ENCODE measurements at regions not wholly inside any gene's neighbourhood (a gene's known extent, or its start where the extent isn't known, plus 50 kb on each side); places are given as distances from the start of the nearest gene placed in this dataset.
"Not testable (repeated sequence)": the region's sequence is repeated elsewhere in the genome, so short reads cannot be mapped to it uniquely, and the experiment has no call there.

- not testable (repeated sequence) for H2BK5ac ChIP-seq (ENCODE audit: low read depth, low read length, poor library complexity, severe bottlenecking); H2AK5ac ChIP-seq (ENCODE audit: low read length, severe bottlenecking); H2BK120ac ChIP-seq (ENCODE audit: low read depth, low read length); H2BK15ac ChIP-seq (ENCODE audit: low read depth, poor library complexity, severe bottlenecking); H3K4me1 ChIP-seq (ENCODE audit: control insufficient read depth, insufficient read depth, low read depth, low read length); H3K9ac ChIP-seq (ENCODE audit: low read length); H2AFZ ChIP-seq (ENCODE audit: low read depth, low read length); H3K4me3 ChIP-seq (ENCODE audit: insufficient read depth in 1 of 2, low read depth in 1 of 2, low read length in 2 of 2); H3K23ac ChIP-seq (ENCODE audit: low read length in 2 of 2); H4K91ac ChIP-seq (ENCODE audit: low read length); H3K18ac ChIP-seq (ENCODE audit: low read depth in 1 of 2, low read length in 2 of 2); H3K79me1 ChIP-seq (replicated peaks; ENCODE audit: low read length, poor library complexity, severe bottlenecking); H3K36me3 ChIP-seq (ENCODE audit: control insufficient read depth in 1 of 2, insufficient read depth in 2 of 2, low read depth in 1 of 2, low read length in 2 of 2); H3K14ac ChIP-seq (ENCODE audit: low read length in 2 of 2); H3K27me3 ChIP-seq (ENCODE audit: control insufficient read depth in 1 of 2, insufficient read depth in 1 of 2, low read length in 2 of 2); H2BK12ac ChIP-seq (ENCODE audit: low read length in 2 of 2); H3K27ac ChIP-seq (ENCODE audit: low read length, poor library complexity, severe bottlenecking); H4K8ac ChIP-seq (ENCODE audit: low read length); H3K4me2 ChIP-seq (ENCODE audit: low read length, poor library complexity, severe bottlenecking); H3K9me3 ChIP-seq (ENCODE audit: control insufficient read depth, low read length); H3K4ac ChIP-seq (ENCODE audit: low read depth in 1 of 2, low read length in 2 of 2); DNase-seq
- 40% methylated on average over 1 of the region's 5 CpGs for WGBS
Measured at GRCh38 chr3:82586002-82586401, 824.6 kb upstream of the GBE1 start.

- H2BK15ac ChIP-seq (ENCODE audit: low read depth, poor library complexity, severe bottlenecking); DNase-seq; H3K9me3 ChIP-seq (ENCODE audit: control insufficient read depth, low read length); H4K91ac ChIP-seq (ENCODE audit: low read length); H3K4me2 ChIP-seq (ENCODE audit: low read length, poor library complexity, severe bottlenecking); H3K23ac ChIP-seq (ENCODE audit: low read length in 2 of 2); H2BK5ac ChIP-seq (ENCODE audit: low read depth, low read length, poor library complexity, severe bottlenecking); H3K9ac ChIP-seq (ENCODE audit: low read length); H3K4me3 ChIP-seq (ENCODE audit: insufficient read depth in 1 of 2, low read depth in 1 of 2, low read length in 2 of 2); H3K27ac ChIP-seq (ENCODE audit: low read length, poor library complexity, severe bottlenecking); H3K36me3 ChIP-seq (ENCODE audit: control insufficient read depth in 1 of 2, insufficient read depth in 2 of 2, low read depth in 1 of 2, low read length in 2 of 2); H4K8ac ChIP-seq (ENCODE audit: low read length); H3K4ac ChIP-seq (ENCODE audit: low read depth in 1 of 2, low read length in 2 of 2); H3K14ac ChIP-seq (ENCODE audit: low read length in 2 of 2); H3K18ac ChIP-seq (ENCODE audit: low read depth in 1 of 2, low read length in 2 of 2); H2BK120ac ChIP-seq (ENCODE audit: low read depth, low read length); H3K27me3 ChIP-seq (ENCODE audit: control insufficient read depth in 1 of 2, insufficient read depth in 1 of 2, low read length in 2 of 2); H3K4me1 ChIP-seq (ENCODE audit: control insufficient read depth, insufficient read depth, low read depth, low read length); H2BK12ac ChIP-seq (ENCODE audit: low read length in 2 of 2); H3K79me1 ChIP-seq (replicated peaks; ENCODE audit: low read length, poor library complexity, severe bottlenecking); H2AK5ac ChIP-seq (ENCODE audit: low read length, severe bottlenecking); H2AFZ ChIP-seq (ENCODE audit: low read depth, low read length): not testable (repeated sequence)
- 79% methylated on average over 1 of the region's 2 CpGs for WGBS
Measured at GRCh38 chr3:82585591-82585990, 824.1 kb upstream of the GBE1 start.

- not testable (repeated sequence) for H2BK15ac ChIP-seq (ENCODE audit: low read depth, poor library complexity, severe bottlenecking); H3K4me1 ChIP-seq (ENCODE audit: control insufficient read depth, insufficient read depth, low read depth, low read length); H2BK5ac ChIP-seq (ENCODE audit: low read depth, low read length, poor library complexity, severe bottlenecking); H3K9ac ChIP-seq (ENCODE audit: low read length); H3K27ac ChIP-seq (ENCODE audit: low read length, poor library complexity, severe bottlenecking); DNase-seq; H3K36me3 ChIP-seq (ENCODE audit: control insufficient read depth in 1 of 2, insufficient read depth in 2 of 2, low read depth in 1 of 2, low read length in 2 of 2); H2AK5ac ChIP-seq (ENCODE audit: low read length, severe bottlenecking); H3K79me1 ChIP-seq (replicated peaks; ENCODE audit: low read length, poor library complexity, severe bottlenecking); H3K9me3 ChIP-seq (ENCODE audit: control insufficient read depth, low read length); H3K18ac ChIP-seq (ENCODE audit: low read depth in 1 of 2, low read length in 2 of 2); H2BK120ac ChIP-seq (ENCODE audit: low read depth, low read length); H3K14ac ChIP-seq (ENCODE audit: low read length in 2 of 2); H4K91ac ChIP-seq (ENCODE audit: low read length); H2BK12ac ChIP-seq (ENCODE audit: low read length in 2 of 2); H3K23ac ChIP-seq (ENCODE audit: low read length in 2 of 2); H3K27me3 ChIP-seq (ENCODE audit: control insufficient read depth in 1 of 2, insufficient read depth in 1 of 2, low read length in 2 of 2); H4K8ac ChIP-seq (ENCODE audit: low read length); H3K4me3 ChIP-seq (ENCODE audit: insufficient read depth in 1 of 2, low read depth in 1 of 2, low read length in 2 of 2); H3K4me2 ChIP-seq (ENCODE audit: low read length, poor library complexity, severe bottlenecking); H2AFZ ChIP-seq (ENCODE audit: low read depth, low read length); H3K4ac ChIP-seq (ENCODE audit: low read depth in 1 of 2, low read length in 2 of 2)
- WGBS = 94% methylated on average over 10 of the region's 27 CpGs
Measured at GRCh38 chr3:82584861-82585260, 823.4 kb upstream of the GBE1 start.

- H4K91ac ChIP-seq (ENCODE audit: low read length); H3K27me3 ChIP-seq (ENCODE audit: control insufficient read depth in 1 of 2, insufficient read depth in 1 of 2, low read length in 2 of 2); H3K4me2 ChIP-seq (ENCODE audit: low read length, poor library complexity, severe bottlenecking); H3K4me1 ChIP-seq (ENCODE audit: control insufficient read depth, insufficient read depth, low read depth, low read length); H3K23ac ChIP-seq (ENCODE audit: low read length in 2 of 2); H2BK12ac ChIP-seq (ENCODE audit: low read length in 2 of 2); H3K79me1 ChIP-seq (replicated peaks; ENCODE audit: low read length, poor library complexity, severe bottlenecking); H3K36me3 ChIP-seq (ENCODE audit: control insufficient read depth in 1 of 2, insufficient read depth in 2 of 2, low read depth in 1 of 2, low read length in 2 of 2); H2AFZ ChIP-seq (ENCODE audit: low read depth, low read length); H2BK15ac ChIP-seq (ENCODE audit: low read depth, poor library complexity, severe bottlenecking); H2BK5ac ChIP-seq (ENCODE audit: low read depth, low read length, poor library complexity, severe bottlenecking); H3K9me3 ChIP-seq (ENCODE audit: control insufficient read depth, low read length); H3K4me3 ChIP-seq (ENCODE audit: insufficient read depth in 1 of 2, low read depth in 1 of 2, low read length in 2 of 2); DNase-seq; H3K4ac ChIP-seq (ENCODE audit: low read depth in 1 of 2, low read length in 2 of 2); H2BK120ac ChIP-seq (ENCODE audit: low read depth, low read length); H3K27ac ChIP-seq (ENCODE audit: low read length, poor library complexity, severe bottlenecking); H4K8ac ChIP-seq (ENCODE audit: low read length); H2AK5ac ChIP-seq (ENCODE audit: low read length, severe bottlenecking); H3K9ac ChIP-seq (ENCODE audit: low read length); H3K18ac ChIP-seq (ENCODE audit: low read depth in 1 of 2, low read length in 2 of 2); H3K14ac ChIP-seq (ENCODE audit: low read length in 2 of 2): not testable (repeated sequence)
- WGBS = 94% methylated on average over 18 of the region's 25 CpGs
Measured at GRCh38 chr3:82584415-82584814, 823.0 kb upstream of the GBE1 start.

Measured in mesenchymal stem cell (in vitro differentiated cells and primary cell).